ENCODE measurements at regions not wholly inside any gene's neighbourhood (a gene's known extent, or its start where the extent isn't known, plus 50 kb on each side); places are given as distances from the start of the nearest gene placed in this dataset.
"Not testable (repeated sequence)": the region's sequence is repeated elsewhere in the genome, so short reads cannot be mapped to it uniquely, and the experiment has no call there.

- TF ChIP-seq HOXA7 (CRISPR knock-in tag; IDR thresholded peaks at IDR 0.05; ENCODE audit: borderline replicate concordance); ZNF140 (tag by site-specific recombination; IDR thresholded peaks at IDR 0.05); ZNF302 (tag by site-specific recombination; IDR thresholded peaks at IDR 0.05; ENCODE audit: low read depth); KLF1 (tag by site-specific recombination; IDR thresholded peaks at IDR 0.05); ZNF654 (tag by site-specific recombination; IDR thresholded peaks at IDR 0.05; ENCODE audit: low read depth); ZNF639 (tag by site-specific recombination; IDR thresholded peaks at IDR 0.05); ZNF830 (tag by site-specific recombination; IDR thresholded peaks at IDR 0.05; ENCODE audit: low read depth); KLF10 (tag by site-specific recombination; IDR thresholded peaks at IDR 0.05): not testable (repeated sequence)
- TF ChIP-seq, protein P1, sequence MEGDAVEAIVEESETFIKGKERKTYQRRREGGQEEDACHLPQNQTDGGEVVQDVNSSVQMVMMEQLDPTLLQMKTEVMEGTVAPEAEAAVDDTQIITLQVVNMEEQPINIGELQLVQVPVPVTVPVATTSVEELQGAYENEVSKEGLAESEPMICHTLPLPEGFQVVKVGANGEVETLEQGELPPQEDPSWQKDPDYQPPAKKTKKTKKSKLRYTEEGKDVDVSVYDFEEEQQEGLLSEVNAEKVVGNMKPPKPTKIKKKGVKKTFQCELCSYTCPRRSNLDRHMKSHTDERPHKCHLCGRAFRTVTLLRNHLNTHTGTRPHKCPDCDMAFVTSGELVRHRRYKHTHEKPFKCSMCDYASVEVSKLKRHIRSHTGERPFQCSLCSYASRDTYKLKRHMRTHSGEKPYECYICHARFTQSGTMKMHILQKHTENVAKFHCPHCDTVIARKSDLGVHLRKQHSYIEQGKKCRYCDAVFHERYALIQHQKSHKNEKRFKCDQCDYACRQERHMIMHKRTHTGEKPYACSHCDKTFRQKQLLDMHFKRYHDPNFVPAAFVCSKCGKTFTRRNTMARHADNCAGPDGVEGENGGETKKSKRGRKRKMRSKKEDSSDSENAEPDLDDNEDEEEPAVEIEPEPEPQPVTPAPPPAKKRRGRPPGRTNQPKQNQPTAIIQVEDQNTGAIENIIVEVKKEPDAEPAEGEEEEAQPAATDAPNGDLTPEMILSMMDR (tag by site-specific recombination; IDR thresholded peaks at IDR 0.05) = not testable (repeated sequence)
These were observed 193.3 kb downstream of the NPIPA7 start for GRCh38 chr16:16572130-16572774.

All from HEK293 (cell line).